SK-N-SH (cell line): ENCODE measurements at regions not wholly inside any gene's neighbourhood (a gene's known extent, or its start where the extent isn't known, plus 50 kb on each side); places are given as distances from the start of the nearest gene placed in this dataset.

ENCODE experiments used
- CTCF ChIA-PET: fragments of 300-600, 350-600 bp; formaldehyde crosslinking; extraction: SDS; loops from one replicate; lab custom pipeline; 2021; lab: Yijun Ruan, JAX
- POLR2A ChIA-PET: fragments of 350-600 bp; sonication (Branson Sonifier 250); formaldehyde crosslinking; extraction: SDS; loops from one replicate; lab custom pipeline; 2020; ENCODE audit warnings: antibody characterized with exemption, inconsistent platforms; lab: Yijun Ruan, JAX
- DNase-seq: peaks from one replicate; pipeline ENCODE4 v3.0.0; 2012
- H2AFZ ChIP-seq: fragments of 200-600 bp; sonication (generic); 2 replicates; pipeline ENCODE4 v1.8.1; 2016; ENCODE audit warnings: antibody characterized with exemption, mild to moderate bottlenecking, low read depth
- H3F3A ChIP-seq: fragments of 200-600 bp; sonication (generic); replicated peaks from 2 replicates; pipeline ENCODE3; 2016; ENCODE audit warnings: antibody characterized with exemption, mild to moderate bottlenecking; ENCODE audit not compliant: insufficient read depth
- H3K27ac ChIP-seq, 2 experiments: fragments of 200-500 bp in 1 of 2; fragments of 200-600 bp in 1 of 2; sonication (Bioruptor generic) in 1 of 2; sonication (generic), shearing (Covaris generic) in 1 of 2; 2 replicates each; pipeline versions ENCODE4 v1.5.1 to v1.6.1; 2014 to 2016; ENCODE audit warnings: low read depth in 2 of 2, inconsistent platforms in 1 of 2, low read length in 1 of 2, mild to moderate bottlenecking in 1 of 2, mixed read lengths in 1 of 2
- H3K27me3 ChIP-seq: fragments of 200-600 bp; sonication (generic), shearing (Covaris generic); 2 replicates; pipeline ENCODE4 v1.6.1; 2016; ENCODE audit warnings: mixed run types; ENCODE audit not compliant: insufficient read depth
- H3K36me3 ChIP-seq, 2 experiments: fragments of 200-500 bp in 1 of 2; fragments of 200-600 bp in 1 of 2; sonication (Bioruptor generic) in 1 of 2; sonication (generic) in 1 of 2; replicated peaks in 1 of 2; 2 replicates each; pipeline versions ENCODE3 to v1.5.1; 2014 to 2016; ENCODE audit warnings: low read length in 1 of 2, mild to moderate bottlenecking in 1 of 2; ENCODE audit not compliant: insufficient read depth in 2 of 2, control insufficient read depth in 1 of 2
- H3K4me1 ChIP-seq, 2 experiments: fragments of 200-500 bp in 1 of 2; fragments of 200-600 bp in 1 of 2; sonication (Bioruptor generic) in 1 of 2; sonication (generic), shearing (Covaris generic) in 1 of 2; 2 replicates each; pipeline versions ENCODE4 v1.5.1 to v1.6.1; 2014 to 2016; ENCODE audit warnings: low read depth in 1 of 2, low read length in 1 of 2, mixed run types in 1 of 2; ENCODE audit not compliant: insufficient read depth in 2 of 2, control insufficient read depth in 1 of 2
- H3K4me2 ChIP-seq: fragments of 200-600 bp; sonication (generic), shearing (Covaris generic); 2 replicates; pipeline ENCODE4 v1.6.1; 2017; ENCODE audit warnings: mixed run types
- H3K4me3 ChIP-seq, 2 experiments: fragments of 200-500 bp in 1 of 2; fragments of 200-600 bp in 1 of 2; sonication (Bioruptor generic) in 1 of 2; sonication (generic), shearing (Covaris generic) in 1 of 2; 2 replicates each; pipeline versions ENCODE4 v1.5.1 to v1.8.1; 2014 to 2016; ENCODE audit warnings: low read depth in 2 of 2, inconsistent platforms in 1 of 2, low read length in 1 of 2, mild to moderate bottlenecking in 1 of 2, mixed read lengths in 1 of 2, moderate library complexity in 1 of 2
- H3K79me2 ChIP-seq: fragments of 200-600 bp; sonication (generic); 2 replicates; pipeline ENCODE4 v1.8.1; 2017; ENCODE audit warnings: mild to moderate bottlenecking; ENCODE audit not compliant: insufficient read depth
- H3K9ac ChIP-seq: fragments of 200-600 bp; sonication (generic); 2 replicates; pipeline ENCODE4 v1.6.1; 2017; ENCODE audit warnings: mixed run types
- H3K9me2 ChIP-seq: fragments of 200-600 bp; sonication (generic); 2 replicates; pipeline ENCODE4 v1.6.1; 2017; ENCODE audit warnings: mixed run types
- H3K9me3 ChIP-seq: fragments of 200-600 bp; sonication (generic); 2 replicates; pipeline ENCODE4 v1.6.1; 2017; ENCODE audit warnings: mixed run types, mild to moderate bottlenecking, moderate library complexity
- H4K20me1 ChIP-seq: fragments of 200-600 bp; sonication (generic); 2 replicates; pipeline ENCODE4 v1.6.1; 2017; ENCODE audit warnings: mild to moderate bottlenecking, mixed run types; ENCODE audit not compliant: insufficient read depth
- CHD2 ChIP-seq: fragments of 150-350 bp; IDR thresholded peaks from 2 replicates; pipeline ENCODE4 v1.6.1; 2018; ENCODE audit warnings: low read length; ENCODE audit not compliant: partially characterized antibody
- ELF1 ChIP-seq: IDR thresholded peaks from 2 replicates; pipeline ENCODE4 v1.4.0; 2012
- EP300 ChIP-seq, 2 experiments: IDR thresholded peaks; 2 replicates each; pipeline versions ENCODE4 v1.4.0 to v1.6.1; 2012; ENCODE audit warnings: borderline replicate concordance in 1 of 2, low read depth in 1 of 2, low read length in 1 of 2
- EZH2phosphoT487 ChIP-seq: fragments of 200-600 bp; sonication (generic); IDR thresholded peaks from 2 replicates; pipeline ENCODE4 v1.6.1; 2017; ENCODE audit warnings: low read depth, mixed run types, mild to moderate bottlenecking, antibody characterized with exemption, moderate library complexity, borderline replicate concordance
- FOSL2 ChIP-seq: IDR thresholded peaks from 2 replicates; pipeline ENCODE4 v1.4.0; 2012; ENCODE audit warnings: low read depth, mild to moderate bottlenecking, moderate library complexity, borderline replicate concordance
- FOXM1 ChIP-seq: IDR thresholded peaks from 2 replicates; pipeline ENCODE4 v1.4.0; 2012; ENCODE audit warnings: low read depth, mild to moderate bottlenecking
- GABPA ChIP-seq: IDR thresholded peaks from 2 replicates; pipeline ENCODE4 v1.4.0; 2012; ENCODE audit warnings: low read depth, mild to moderate bottlenecking
- GATA2 ChIP-seq: sonication (generic); formaldehyde crosslinking; IDR thresholded peaks from 2 replicates; pipeline ENCODE4 v1.5.0; 2020; ENCODE audit warnings: mild to moderate bottlenecking, missing genetic modification reagents
- JUND ChIP-seq: IDR thresholded peaks from 2 replicates; pipeline ENCODE4 v1.4.0; 2012
- MEF2A ChIP-seq: IDR thresholded peaks from 2 replicates; pipeline ENCODE4 v1.4.0; 2012; ENCODE audit warnings: low read depth, borderline replicate concordance
- MXI1 ChIP-seq: IDR thresholded peaks from 2 replicates; pipeline ENCODE4 v1.6.1; 2012; ENCODE audit warnings: mild to moderate bottlenecking, low read depth, low read length, improper control_type of control experiment
- NRF1 ChIP-seq: IDR thresholded peaks from 2 replicates; pipeline ENCODE4 v1.6.1; 2012; ENCODE audit warnings: low read depth, mild to moderate bottlenecking, low read length
- POLR2AphosphoS5 ChIP-seq: IDR thresholded peaks from 2 replicates; pipeline ENCODE4 v1.6.1; 2012; ENCODE audit warnings: low read depth, low read length
- RFX5 ChIP-seq: IDR thresholded peaks from 2 replicates; pipeline ENCODE4 v1.6.1; 2012; ENCODE audit warnings: mild to moderate bottlenecking, improper control_type of control experiment, low read length
- SMC3 ChIP-seq: IDR thresholded peaks from 2 replicates; pipeline ENCODE4 v1.6.1; 2012; ENCODE audit warnings: low read depth, low read length, improper control_type of control experiment
- TAF1 ChIP-seq: IDR thresholded peaks from 2 replicates; pipeline ENCODE4 v1.6.1; 2012; ENCODE audit warnings: low read depth, mild to moderate bottlenecking, low read length, moderate library complexity, borderline replicate concordance
- TEAD4 ChIP-seq: IDR thresholded peaks from 2 replicates; pipeline ENCODE4 v1.4.0; 2012; ENCODE audit warnings: mild to moderate bottlenecking, borderline replicate concordance; ENCODE audit not compliant: insufficient read depth
- YY1 ChIP-seq: IDR thresholded peaks from 2 replicates; pipeline ENCODE4 v1.4.0; 2012; ENCODE audit warnings: low read depth, mild to moderate bottlenecking
- WGBS: methylation state at CpG from one replicate; pipeline ENCODE4 v1.1.6; 2017; ENCODE audit warnings: low lambda C conversion rate; 5-methylcytosine and 5-hydroxymethylcytosine counted together
- TF ChIP-seq, protein P1 (sequence below): IDR thresholded peaks from 2 replicates; pipeline ENCODE4 v1.4.0; 2012; ENCODE audit warnings: low read depth, borderline replicate concordance
- TF ChIP-seq, protein P2 (sequence below): fragments of 150-350 bp; IDR thresholded peaks from 2 replicates; pipeline ENCODE4 v1.6.1; 2017; ENCODE audit warnings: antibody characterized with exemption, low read length, low read depth, borderline replicate concordance
- TF ChIP-seq, protein P3 (sequence below): IDR thresholded peaks from 2 replicates; pipeline ENCODE4; 2012

DNA sequence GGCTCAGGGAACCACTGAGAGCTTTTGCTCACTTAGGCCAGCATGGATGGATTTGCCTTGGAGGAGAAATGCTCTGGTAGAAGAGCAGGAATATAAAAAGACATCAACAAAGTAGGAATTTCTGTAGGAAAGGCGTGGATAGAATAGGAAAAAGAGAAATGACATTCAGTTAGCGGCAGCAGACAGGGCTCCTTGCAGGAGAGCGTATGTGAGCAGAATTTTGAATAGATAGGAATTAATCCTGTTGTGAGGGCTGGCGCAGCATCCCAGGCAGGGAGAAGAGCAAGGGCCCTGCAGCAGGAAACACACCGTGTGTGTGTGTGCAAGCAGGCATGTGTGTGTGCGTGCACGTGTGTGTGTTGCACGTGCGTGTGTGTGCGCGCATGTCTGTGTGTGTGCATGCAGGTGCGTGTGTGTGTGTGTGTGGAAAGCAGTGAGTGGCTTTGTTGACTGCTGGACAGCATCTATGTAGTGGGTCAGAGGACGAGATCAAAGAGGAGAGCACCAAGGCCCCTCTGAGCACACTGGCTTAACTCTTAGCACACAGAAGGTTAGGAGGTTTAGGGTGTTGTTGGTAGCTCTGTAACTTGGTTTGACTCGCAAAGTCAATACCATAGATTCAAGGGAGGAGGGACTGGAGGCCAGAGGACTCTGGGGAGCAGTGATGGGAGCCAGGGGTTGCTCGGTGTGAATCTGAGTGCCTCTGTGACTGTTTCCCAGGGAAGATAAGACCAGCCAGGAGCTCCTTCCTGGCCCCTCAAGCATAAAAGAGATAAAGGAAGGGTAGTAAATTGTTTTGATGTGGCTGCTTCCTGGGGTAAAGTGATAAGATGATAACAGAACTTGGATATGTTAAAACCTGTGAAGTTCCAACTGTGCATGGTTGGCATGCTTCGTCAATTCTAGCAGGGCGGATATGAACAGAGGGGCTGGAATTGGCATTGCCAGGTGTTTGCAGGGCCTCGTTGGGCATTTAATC lies 639.5 kb downstream of the NR2F2 start:
- TF ChIP-seq, protein P1, sequence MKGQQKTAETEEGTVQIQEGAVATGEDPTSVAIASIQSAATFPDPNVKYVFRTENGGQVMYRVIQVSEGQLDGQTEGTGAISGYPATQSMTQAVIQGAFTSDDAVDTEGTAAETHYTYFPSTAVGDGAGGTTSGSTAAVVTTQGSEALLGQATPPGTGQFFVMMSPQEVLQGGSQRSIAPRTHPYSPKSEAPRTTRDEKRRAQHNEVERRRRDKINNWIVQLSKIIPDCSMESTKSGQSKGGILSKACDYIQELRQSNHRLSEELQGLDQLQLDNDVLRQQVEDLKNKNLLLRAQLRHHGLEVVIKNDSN, result no peak
- TF ChIP-seq, protein P2, sequence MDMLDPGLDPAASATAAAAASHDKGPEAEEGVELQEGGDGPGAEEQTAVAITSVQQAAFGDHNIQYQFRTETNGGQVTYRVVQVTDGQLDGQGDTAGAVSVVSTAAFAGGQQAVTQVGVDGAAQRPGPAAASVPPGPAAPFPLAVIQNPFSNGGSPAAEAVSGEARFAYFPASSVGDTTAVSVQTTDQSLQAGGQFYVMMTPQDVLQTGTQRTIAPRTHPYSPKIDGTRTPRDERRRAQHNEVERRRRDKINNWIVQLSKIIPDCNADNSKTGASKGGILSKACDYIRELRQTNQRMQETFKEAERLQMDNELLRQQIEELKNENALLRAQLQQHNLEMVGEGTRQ, result no peak
- TF ChIP-seq FOSL2 (no peak), POLR2AphosphoS5 (no peak), EZH2phosphoT487 (no peak), CHD2 (no peak), JUND (no peak), SMC3 (no peak), YY1 (no peak), RFX5 (no peak), MXI1 (no peak), NRF1 (no peak), ELF1 (no peak)
- TF ChIP-seq, protein P3, sequence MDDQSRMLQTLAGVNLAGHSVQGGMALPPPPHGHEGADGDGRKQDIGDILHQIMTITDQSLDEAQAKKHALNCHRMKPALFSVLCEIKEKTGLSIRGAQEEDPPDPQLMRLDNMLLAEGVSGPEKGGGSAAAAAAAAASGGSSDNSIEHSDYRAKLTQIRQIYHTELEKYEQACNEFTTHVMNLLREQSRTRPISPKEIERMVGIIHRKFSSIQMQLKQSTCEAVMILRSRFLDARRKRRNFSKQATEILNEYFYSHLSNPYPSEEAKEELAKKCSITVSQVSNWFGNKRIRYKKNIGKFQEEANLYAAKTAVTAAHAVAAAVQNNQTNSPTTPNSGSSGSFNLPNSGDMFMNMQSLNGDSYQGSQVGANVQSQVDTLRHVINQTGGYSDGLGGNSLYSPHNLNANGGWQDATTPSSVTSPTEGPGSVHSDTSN, result no peak
- WGBS, result 17% methylated on average over 18 of the region's 18 CpGs
- no peaks in the 10 kb centered on the region for H4K20me1 ChIP-seq
- H3F3A ChIP-seq, result no peaks in the 10 kb centered on the region
- no peaks in the 10 kb centered on the region for H3K9me2 ChIP-seq
- no peak overlapping the region for H3K27ac ChIP-seq
- H3K27me3 ChIP-seq, result no peaks in the 10 kb centered on the region
- ChIA-PET CTCF (no interaction called here), POLR2A (no interaction called here)
- no peaks in the 10 kb centered on the region for H3K36me3 ChIP-seq
- no peaks in the 10 kb centered on the region for H3K4me1 ChIP-seq
- no peak overlapping the region for H2AFZ ChIP-seq
- DNase-seq, result no peak
- no peaks in the 10 kb centered on the region for H3K9me3 ChIP-seq
- no peak overlapping the region for H3K4me2 ChIP-seq
- H3K4me3 ChIP-seq, result no peak overlapping the region
- no peaks in the 10 kb centered on the region for H3K79me2 ChIP-seq
- H3K9ac ChIP-seq, result no peak overlapping the region

DNA sequence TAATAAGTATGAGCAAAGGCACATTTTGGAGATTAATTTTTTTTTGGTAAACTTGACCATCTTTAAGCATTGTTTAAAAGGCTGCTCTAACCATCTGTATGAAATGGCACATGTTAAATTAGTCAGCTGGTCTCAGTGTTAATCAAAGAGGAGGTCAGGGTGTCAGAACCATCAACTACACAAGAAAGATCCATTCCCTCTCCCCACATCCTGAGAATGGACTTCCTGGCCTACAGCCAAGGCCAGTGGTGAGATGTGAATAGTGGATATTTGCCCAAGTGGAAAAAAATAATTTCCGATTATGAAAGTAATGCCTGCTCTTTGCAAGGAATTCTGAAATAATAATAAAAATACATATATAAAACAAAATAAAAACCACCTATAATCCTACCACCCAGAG lies 641.7 kb downstream of the NR2F2 start:
- H3K4me3 ChIP-seq, result no peak overlapping the region
- H3K79me2 ChIP-seq, result no peaks in the 10 kb centered on the region
- POLR2A ChIA-PET, result no interaction called here
- H2AFZ ChIP-seq, result no peak overlapping the region
- H3K27ac ChIP-seq, result no peak overlapping the region
- CTCF ChIA-PET, result no interaction called here
- no peaks in the 10 kb centered on the region for H4K20me1 ChIP-seq
- no peaks in the 10 kb centered on the region for H3K36me3 ChIP-seq
- H3F3A ChIP-seq, result no peaks in the 10 kb centered on the region
- no peak for DNase-seq
- no peak overlapping the region for H3K4me2 ChIP-seq
- no peaks in the 10 kb centered on the region for H3K9me3 ChIP-seq
- H3K27me3 ChIP-seq, result no peaks in the 10 kb centered on the region
- H3K9me2 ChIP-seq, result no peaks in the 10 kb centered on the region
- WGBS, result 0% methylated on average over 1 of the region's 1 CpG
- no peak overlapping the region for H3K9ac ChIP-seq
- no peaks in the 10 kb centered on the region for H3K4me1 ChIP-seq
- TF ChIP-seq TAF1 (no peak), MEF2A (no peak), RFX5 (no peak), GATA2 (CRISPR knock-in tag) (no peak), JUND (no peak), GABPA (no peak), FOXM1 (no peak), EP300 (IDR thresholded peaks at IDR 0.05; ENCODE audit: borderline replicate concordance in 1 of 2, low read depth in 1 of 2, low read length in 1 of 2) (no peak), TEAD4 (no peak)
- TF ChIP-seq, protein P1, result no peak
- TF ChIP-seq, protein P2, result no peak
